H1 (cell line): ENCODE measurements at regions not wholly inside any gene's neighbourhood (a gene's known extent, or its start where the extent isn't known, plus 50 kb on each side); places are given as distances from the start of the nearest gene placed in this dataset.

Source experiments
- CTCF ChIA-PET: fragments of 300-600 bp; sonication (Branson Sonifier 250); formaldehyde crosslinking; loops from one replicate; lab custom pipeline; 2021; ENCODE audit not compliant: partially characterized antibody; lab: Charles Lee
- POLR2A ChIA-PET: fragments of 300-600 bp; sonication (Branson Sonifier 250); formaldehyde crosslinking; loops from one replicate; lab custom pipeline; 2021; ENCODE audit warnings: inconsistent platforms; ENCODE audit not compliant: partially characterized antibody; lab: Charles Lee
- DNase-seq, 2 experiments: peaks; one replicate each; pipeline versions ENCODE4 v3.0.0 to v3.0.0-alpha.2; 2010 to 2022; ENCODE audit warnings: low spot score in 2 of 2, low read depth in 1 of 2, mixed read lengths in 1 of 2
- FAIRE-seq: peaks from 2 replicates; lab custom pipeline; 2011; peaks lifted over from hg19 to GRCh38; lab: Jason Lieb, UNC
- H2AFZ ChIP-seq: 2 replicates; pipeline ENCODE4 v1.8.1; 2012; ENCODE audit warnings: low read length, inconsistent platforms
- H2AK5ac ChIP-seq: 2 replicates; pipeline ENCODE4 v1.6.1; 2013; ENCODE audit warnings: low read depth, low read length
- H2BK120ac ChIP-seq: replicated peaks from 2 replicates; pipeline ENCODE3; 2013; ENCODE audit warnings: low read depth, low read length, inconsistent platforms
- H2BK12ac ChIP-seq: 2 replicates; pipeline ENCODE4 v1.6.1; 2013; ENCODE audit warnings: low read depth, low read length
- H2BK15ac ChIP-seq: 2 replicates; pipeline ENCODE4 v1.6.1; 2013; ENCODE audit warnings: low read length
- H2BK20ac ChIP-seq: 2 replicates; pipeline ENCODE4 v1.6.1; 2013; ENCODE audit warnings: low read length
- H2BK5ac ChIP-seq: 2 replicates; pipeline ENCODE4 v1.6.1; 2013; ENCODE audit warnings: low read depth, low read length
- H3K14ac ChIP-seq: 2 replicates; pipeline ENCODE4 v1.6.1; 2013; ENCODE audit warnings: inconsistent platforms; ENCODE audit not compliant: insufficient read length
- H3K18ac ChIP-seq: 2 replicates; pipeline ENCODE4 v1.6.1; 2013; ENCODE audit warnings: low read length; ENCODE audit errors: extremely low read depth
- H3K23ac ChIP-seq: 2 replicates; pipeline ENCODE4 v1.6.1; 2013; ENCODE audit warnings: inconsistent platforms; ENCODE audit not compliant: insufficient read length
- H3K23me2 ChIP-seq: 2 replicates; pipeline ENCODE4 v1.6.1; 2013; ENCODE audit warnings: low read depth, low read length
- H3K27ac ChIP-seq: 2 replicates; pipeline ENCODE4 v1.6.1; 2011; ENCODE audit warnings: low read depth, low read length, inconsistent platforms
- H3K27me3 ChIP-seq, 4 experiments: replicated peaks in 1 of 4; 1 replicate in 1 of 4; 2 replicates in 3 of 4; pipeline versions ENCODE4 v1.6.1 to v1.8.1; 2011 to 2013; ENCODE audit warnings: low read length in 3 of 4, mild to moderate bottlenecking in 3 of 4, inconsistent platforms in 2 of 4, mixed read lengths in 2 of 4, moderate library complexity in 1 of 4; ENCODE audit not compliant: control insufficient read depth in 3 of 4, insufficient read depth in 3 of 4; ENCODE audit errors: extremely low read depth in 1 of 4
- H3K36me3 ChIP-seq, 4 experiments: 2 replicates each; pipeline versions ENCODE4 v1.6.1 to v1.8.1; 2011 to 2013; ENCODE audit warnings: mild to moderate bottlenecking in 4 of 4, low read length in 3 of 4, moderate library complexity in 2 of 4, control low read depth in 1 of 4, inconsistent platforms in 1 of 4; ENCODE audit not compliant: insufficient read depth in 4 of 4, control insufficient read depth in 2 of 4
- H3K4ac ChIP-seq: replicated peaks from 2 replicates; pipeline ENCODE3; 2013; ENCODE audit warnings: low read length, low read depth, mixed read lengths, inconsistent platforms; ENCODE audit not compliant: insufficient read length
- H3K4me1 ChIP-seq, 4 experiments: replicated peaks in 1 of 4; 1 replicate in 1 of 4; 2 replicates in 3 of 4; pipeline versions ENCODE4 v1.6.1 to v1.8.1; 2011 to 2013; ENCODE audit warnings: low read length in 3 of 4, inconsistent platforms in 2 of 4, mixed read lengths in 1 of 4; ENCODE audit not compliant: insufficient read depth in 4 of 4, control insufficient read depth in 3 of 4
- H3K4me2 ChIP-seq, 2 experiments: 2 replicates each; pipeline versions ENCODE4 v1.6.1 to v1.8.1; 2011 to 2013; ENCODE audit warnings: low read depth in 2 of 2, low read length in 2 of 2, control low read depth in 1 of 2, inconsistent platforms in 1 of 2, mild to moderate bottlenecking in 1 of 2; ENCODE audit not compliant: insufficient read depth in 1 of 2
- H3K4me3 ChIP-seq, 4 experiments: fragments of 200-600, 300-600 bp in 1 of 4; sonication (generic), shearing (Covaris generic), sonication (Bioruptor Twin) in 1 of 4; 2 replicates each; pipeline versions ENCODE4 v1.5.1 to v1.8.1; 2011 to 2016; ENCODE audit warnings: low read length in 4 of 4, low read depth in 3 of 4, control low read depth in 2 of 4, inconsistent platforms in 2 of 4, mild to moderate bottlenecking in 2 of 4, mixed read lengths in 1 of 4, moderate library complexity in 1 of 4; ENCODE audit not compliant: insufficient read depth in 2 of 4; ENCODE audit errors: extremely low read depth in 1 of 4
- H3K56ac ChIP-seq: replicated peaks from 2 replicates; pipeline ENCODE3; 2013; ENCODE audit warnings: low read depth, mild to moderate bottlenecking, mixed read lengths, low read length, inconsistent platforms; ENCODE audit not compliant: insufficient read length
- H3K79me1 ChIP-seq: 2 replicates; pipeline ENCODE4 v1.6.1; 2013; ENCODE audit warnings: low read depth, low read length, control low read depth
- H3K79me2 ChIP-seq, 2 experiments: 2 replicates each; pipeline versions ENCODE4 v1.6.1 to v1.8.1; 2012 to 2013; ENCODE audit warnings: low read length in 2 of 2, mild to moderate bottlenecking in 2 of 2, inconsistent platforms in 1 of 2; ENCODE audit not compliant: insufficient read depth in 2 of 2, control insufficient read depth in 1 of 2
- H3K9ac ChIP-seq, 4 experiments: replicated peaks in 1 of 4; 1 replicate in 1 of 4; 2 replicates in 3 of 4; pipeline versions ENCODE4 v1.6.1 to v1.8.1; 2011 to 2013; ENCODE audit warnings: low read depth in 3 of 4, low read length in 3 of 4, control low read depth in 2 of 4, mild to moderate bottlenecking in 2 of 4, moderate library complexity in 2 of 4, inconsistent platforms in 1 of 4; ENCODE audit errors: extremely low read depth in 1 of 4
- H3K9me3 ChIP-seq, 2 experiments: 2 replicates each; pipeline versions ENCODE4 v1.6.1 to v1.8.1; 2012 to 2013; ENCODE audit warnings: mild to moderate bottlenecking in 2 of 2, moderate library complexity in 2 of 2, control low read depth in 1 of 2, inconsistent platforms in 1 of 2, low read depth in 1 of 2, low read length in 1 of 2, mixed read lengths in 1 of 2; ENCODE audit not compliant: insufficient read depth in 2 of 2
- H4K20me1 ChIP-seq, 2 experiments: replicated peaks in 1 of 2; 2 replicates each; pipeline versions ENCODE3 to v1.8.1; 2011 to 2013; ENCODE audit warnings: inconsistent platforms in 2 of 2, low read length in 2 of 2, mild to moderate bottlenecking in 1 of 2; ENCODE audit not compliant: insufficient read depth in 2 of 2, control insufficient read depth in 1 of 2
- H4K5ac ChIP-seq: 2 replicates; pipeline ENCODE4 v1.6.1; 2013; ENCODE audit warnings: low read length, low read depth, mixed read lengths, inconsistent platforms; ENCODE audit not compliant: insufficient read length
- H4K8ac ChIP-seq: 2 replicates; pipeline ENCODE4 v1.8.0; 2013; ENCODE audit warnings: mild to moderate bottlenecking, moderate library complexity, low read length, inconsistent platforms; ENCODE audit not compliant: insufficient read depth; ENCODE audit errors: extremely low read depth
- H4K91ac ChIP-seq: replicated peaks from 2 replicates; pipeline ENCODE3; 2013; ENCODE audit warnings: low read length, mixed read lengths, inconsistent platforms; ENCODE audit not compliant: insufficient read length
- BCL11A ChIP-seq, 2 experiments: IDR thresholded peaks; one replicate each; pipeline ENCODE4 v1.6.1; 2011; ENCODE audit warnings: low read depth in 2 of 2, low read length in 2 of 2, mild to moderate bottlenecking in 2 of 2
- JUN ChIP-seq: IDR thresholded peaks from 2 replicates; pipeline ENCODE4 v1.6.1; 2011; ENCODE audit warnings: low read depth, mild to moderate bottlenecking, improper control_type of control experiment, low read length
- KDM1A ChIP-seq: fragments of 200-600, 300-600 bp; sonication (generic); IDR thresholded peaks from 2 replicates; pipeline ENCODE4 v1.7.1; 2016; ENCODE audit warnings: mild to moderate bottlenecking, low read length, borderline replicate concordance
- SIN3A ChIP-seq, 2 experiments: IDR thresholded peaks in 1 of 2; conservative IDR thresholded peaks in 1 of 2; 2 replicates each; pipeline ENCODE4 v1.6.1; 2011 to 2012; ENCODE audit warnings: low read length in 2 of 2, improper control_type of control experiment in 1 of 2, low read depth in 1 of 2, mild to moderate bottlenecking in 1 of 2
- SP1 ChIP-seq: IDR thresholded peaks from 2 replicates; pipeline ENCODE4 v1.6.1; 2011; ENCODE audit warnings: low read depth, low read length
- SUZ12 ChIP-seq: fragments of 200-600 bp; sonication (generic); IDR thresholded peaks from 2 replicates; pipeline ENCODE4 v1.6.1; 2012; ENCODE audit warnings: mild to moderate bottlenecking, inconsistent platforms, low read length, moderate library complexity, mixed read lengths
- TBP ChIP-seq: IDR thresholded peaks from 2 replicates; pipeline ENCODE4 v1.6.1; 2011; ENCODE audit warnings: low read depth, low read length, improper control_type of control experiment
- YY1 ChIP-seq: IDR thresholded peaks from 2 replicates; pipeline ENCODE4 v1.6.1; 2011; ENCODE audit warnings: low read depth, mild to moderate bottlenecking, low read length
- WGBS, 2 experiments: shearing (Covaris generic) in 1 of 2; methylation state at CpG; one replicate each; pipeline versions ENCODE4 v1.1.6 to v1.1.7; 2013 to 2015; ENCODE audit warnings: low lambda C conversion rate in 2 of 2, mixed read lengths in 2 of 2, inconsistent platforms in 1 of 2, low coverage in 1 of 2, missing lambda C conversion rate in 1 of 2; ENCODE audit not compliant: insufficient replicate concordance in 2 of 2, insufficient coverage in 1 of 2, insufficient read length in 1 of 2; ENCODE audit errors: extremely low coverage in 1 of 2, missing lambda C conversion rate in 1 of 2; 5-methylcytosine and 5-hydroxymethylcytosine counted together
- TF ChIP-seq, protein P1 (sequence below): IDR thresholded peaks from 2 replicates; pipeline ENCODE4 v1.6.1; 2012; ENCODE audit warnings: low read length, inconsistent platforms

DNA sequence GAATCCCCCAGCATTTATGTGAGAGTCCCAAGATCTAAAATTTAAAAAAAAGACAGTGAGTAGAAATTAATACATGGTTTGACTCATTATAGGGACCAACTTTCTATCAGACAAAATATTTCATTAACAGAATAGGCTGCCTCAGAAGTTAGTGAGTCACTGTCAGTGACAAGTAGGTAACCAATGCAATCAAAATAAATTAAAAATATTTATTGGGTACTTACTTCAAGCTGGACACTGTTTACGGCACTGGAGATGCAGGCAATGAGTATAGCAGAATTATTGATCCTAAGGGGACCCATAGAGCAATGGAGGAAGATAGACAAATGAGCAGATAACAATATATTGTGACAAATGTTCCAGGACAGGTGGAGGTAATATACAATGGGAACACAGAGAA, 135.6 kb upstream of the BCL6 start:
- no peak for DNase-seq

More for the DNA sequence above, 135.6 kb upstream of the BCL6 start:
- Histone ChIP-seq H2BK5ac (no peak overlapping the region), H3K36me3 (no peaks in the 10 kb centered on the region), H2BK12ac (no peak overlapping the region), H3K27ac (no peak overlapping the region), H2BK120ac (no peak overlapping the region), H3K23me2 (no peaks in the 10 kb centered on the region), H3K4ac (no peak overlapping the region), H3K9me3 (no peaks in the 10 kb centered on the region), H2BK15ac (no peak overlapping the region), H3K79me1 (no peaks in the 10 kb centered on the region), H4K8ac (no peak overlapping the region), H3K27me3 (no peaks in the 10 kb centered on the region), H3K23ac (no peak overlapping the region), H3K4me1 (no peaks in the 10 kb centered on the region), H3K79me2 (no peaks in the 10 kb centered on the region), H2AK5ac (no peak overlapping the region), H3K9ac (no peak overlapping the region), H4K20me1 (no peaks in the 10 kb centered on the region), H2BK20ac (no peak overlapping the region), H3K56ac (no peak overlapping the region), H4K91ac (no peak overlapping the region), H3K4me2 (no peak overlapping the region), H3K4me3 (no peak overlapping the region), H3K14ac (no peak overlapping the region), H2AFZ (no peak overlapping the region), H4K5ac (no peak overlapping the region), H3K18ac (no peak overlapping the region)
- ChIA-PET CTCF (interaction anchor here (1.0 kb wide), 1 partner anchor 36 kb away, joined by 4 read pairs; no protein-coding TSS in a partner anchor), POLR2A (interaction anchor here (1.5 kb wide), 1 partner anchor 9 kb away, joined by 3 read pairs; no protein-coding TSS in a partner anchor)
- WGBS, 2 experiments: 94% methylated on average over 1 of the region's 1 CpG; no CpG with 5 or more reads in 1 of the 2 experiments
- FAIRE-seq: no peak
- TF ChIP-seq JUN (no peak), TBP (no peak), KDM1A (no peak), BCL11A (IDR thresholded peaks at IDR 0.05; ENCODE audit: low read depth in 2 of 2, low read length in 2 of 2) (no peak), SIN3A (conservative IDR thresholded peaks at IDR 0.05 in 1 of 2, IDR thresholded peaks at IDR 0.05 in 1 of 2; ENCODE audit: low read depth in 1 of 2, low read length in 2 of 2) (no peak), SP1 (no peak), YY1 (no peak), SUZ12 (no peak)
- TF ChIP-seq, protein P1, sequence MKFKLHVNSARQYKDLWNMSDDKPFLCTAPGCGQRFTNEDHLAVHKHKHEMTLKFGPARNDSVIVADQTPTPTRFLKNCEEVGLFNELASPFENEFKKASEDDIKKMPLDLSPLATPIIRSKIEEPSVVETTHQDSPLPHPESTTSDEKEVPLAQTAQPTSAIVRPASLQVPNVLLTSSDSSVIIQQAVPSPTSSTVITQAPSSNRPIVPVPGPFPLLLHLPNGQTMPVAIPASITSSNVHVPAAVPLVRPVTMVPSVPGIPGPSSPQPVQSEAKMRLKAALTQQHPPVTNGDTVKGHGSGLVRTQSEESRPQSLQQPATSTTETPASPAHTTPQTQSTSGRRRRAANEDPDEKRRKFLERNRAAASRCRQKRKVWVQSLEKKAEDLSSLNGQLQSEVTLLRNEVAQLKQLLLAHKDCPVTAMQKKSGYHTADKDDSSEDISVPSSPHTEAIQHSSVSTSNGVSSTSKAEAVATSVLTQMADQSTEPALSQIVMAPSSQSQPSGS: no peak
